ENCODE measurements at regions not wholly inside any gene's neighbourhood (a gene's known extent, or its start where the extent isn't known, plus 50 kb on each side); places are given as distances from the start of the nearest gene placed in this dataset.

GRCh38 chr13:64277097-64277496 lies 2861.4 kb upstream of the PCDH20 start:
- TF ChIP-seq CTCF (conservative IDR thresholded peaks at IDR 0.05) (no peak), ZFX (IDR thresholded peaks at IDR 0.05) (no peak)
- no peak overlapping the region for H3K27ac ChIP-seq

- H3K27ac ChIP-seq, result no peak overlapping the region
- TF ChIP-seq CTCF (conservative IDR thresholded peaks at IDR 0.05) (no peak), ZFX (IDR thresholded peaks at IDR 0.05) (no peak)
Measured at GRCh38 chr13:64276232-64276631, 2860.6 kb upstream of the PCDH20 start.

- no peak overlapping the region for H3K27ac ChIP-seq
- TF ChIP-seq CTCF (conservative IDR thresholded peaks at IDR 0.05) (no peak), ZFX (IDR thresholded peaks at IDR 0.05) (no peak)
Measured at GRCh38 chr13:64274481-64275217, 2859.0 kb upstream of the PCDH20 start.

GRCh38 chr13:64273780-64274179 lies 2858.1 kb upstream of the PCDH20 start:
- no peak overlapping the region for H3K27ac ChIP-seq
- TF ChIP-seq ZFX (IDR thresholded peaks at IDR 0.05), result no peak
- no peak for TF ChIP-seq CTCF (conservative IDR thresholded peaks at IDR 0.05)

GRCh38 chr13:64272681-64273080 lies 2857.0 kb upstream of the PCDH20 start:
- TF ChIP-seq ZFX (IDR thresholded peaks at IDR 0.05) (no peak), CTCF (conservative IDR thresholded peaks at IDR 0.05) (no peak)
- no peak overlapping the region for H3K27ac ChIP-seq

- H3K27ac ChIP-seq, result no peak overlapping the region
- TF ChIP-seq ZFX (IDR thresholded peaks at IDR 0.05), result no peak
- no peak for TF ChIP-seq CTCF (conservative IDR thresholded peaks at IDR 0.05)
Measured at GRCh38 chr13:64266024-64266423, 2850.4 kb upstream of the PCDH20 start.

- TF ChIP-seq CTCF (conservative IDR thresholded peaks at IDR 0.05) (no peak), ZFX (IDR thresholded peaks at IDR 0.05) (no peak)
- H3K27ac ChIP-seq, result no peak overlapping the region
Measured at GRCh38 chr13:64263285-64263684, 2847.6 kb upstream of the PCDH20 start.

Measured in C4-2B (cell line).